ENCODE measurements at regions not wholly inside any gene's neighbourhood (a gene's known extent, or its start where the extent isn't known, plus 50 kb on each side); places are given as distances from the start of the nearest gene placed in this dataset.
"Not testable (repeated sequence)": the region's sequence is repeated elsewhere in the genome, so short reads cannot be mapped to it uniquely, and the experiment has no call there.

- DNase-seq (ENCODE audit: low read depth), result no peak
Measured at GRCh38 chr10:123221418-123221817, 67.2 kb downstream of the BUB3 start.

DNA sequence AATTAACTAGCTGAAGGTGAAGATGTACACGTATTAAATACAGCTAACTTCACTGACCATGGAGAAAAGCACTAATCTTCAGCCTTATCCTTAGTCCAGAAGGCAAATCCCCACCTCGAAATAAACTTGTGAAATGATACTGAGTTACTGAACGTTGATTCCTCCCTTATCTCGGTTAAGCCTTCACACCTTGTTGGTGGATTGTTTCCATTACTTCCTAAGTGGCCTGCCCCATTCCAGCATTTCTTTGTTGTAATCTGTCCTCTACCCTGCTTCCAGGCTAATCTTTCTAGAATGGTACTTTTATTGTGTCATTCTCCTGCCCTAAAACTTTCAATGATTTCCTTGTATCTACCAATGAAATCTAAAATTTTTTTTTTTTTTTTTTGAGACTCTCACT is 68.6 kb downstream of the BUB3 start:
- DNase-seq (ENCODE audit: low read depth), result no peak

DNA sequence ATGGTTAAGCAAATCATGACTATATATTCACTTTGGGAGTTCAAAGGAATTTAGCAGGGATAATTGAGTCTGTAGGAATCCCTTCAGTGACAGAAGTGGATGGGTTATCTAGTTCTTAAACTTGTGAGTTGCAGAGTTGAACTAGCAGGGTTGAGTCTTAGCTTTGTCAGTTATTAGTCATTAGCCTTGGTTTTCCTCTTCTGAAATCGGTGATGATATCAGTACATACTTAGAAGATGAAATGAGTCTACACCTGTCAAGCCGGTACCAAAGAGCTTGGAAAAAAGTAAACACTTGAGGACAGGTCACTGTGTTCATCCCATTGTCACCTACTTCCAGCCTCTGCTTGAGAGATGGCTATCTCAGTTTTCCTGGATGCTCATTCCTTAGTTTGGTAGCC is 73.5 kb downstream of the BUB3 start:
- DNase-seq (ENCODE audit: low read depth), result no peak

DNA sequence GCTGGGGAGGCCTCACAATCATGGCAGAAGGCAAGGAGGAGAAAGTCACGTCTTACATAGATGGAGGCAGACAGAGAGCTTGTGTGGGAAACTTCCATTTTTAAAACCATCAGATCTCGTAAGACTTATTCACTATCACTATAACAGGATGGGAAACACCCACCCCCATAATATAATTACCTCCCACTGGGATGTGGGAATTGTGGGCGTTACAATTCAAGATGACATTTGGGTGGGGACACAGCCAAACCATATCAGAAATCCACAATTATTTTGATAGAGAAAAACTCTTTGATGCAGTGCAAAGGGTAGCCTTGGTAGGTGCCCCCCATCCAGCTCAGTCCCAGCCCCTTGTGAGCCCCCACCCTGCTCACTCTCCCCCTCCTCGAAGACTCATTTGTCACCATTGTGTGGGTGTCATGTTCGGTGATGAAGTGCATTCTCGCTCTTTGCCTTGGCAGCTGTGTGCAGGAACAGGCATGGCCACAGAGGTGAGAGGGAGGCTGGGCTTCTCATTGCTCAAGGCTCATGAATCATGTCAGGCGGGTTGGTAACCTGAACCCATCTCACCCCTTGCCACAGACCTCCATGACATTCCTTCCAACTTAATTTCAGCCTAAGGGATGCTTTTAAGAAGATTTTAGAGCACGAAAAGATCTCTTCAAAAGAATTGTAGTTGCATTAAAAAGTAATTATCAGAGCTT is 75.9 kb downstream of the BUB3 start:
- DNase-seq (ENCODE audit: low read depth), result no peak

DNA sequence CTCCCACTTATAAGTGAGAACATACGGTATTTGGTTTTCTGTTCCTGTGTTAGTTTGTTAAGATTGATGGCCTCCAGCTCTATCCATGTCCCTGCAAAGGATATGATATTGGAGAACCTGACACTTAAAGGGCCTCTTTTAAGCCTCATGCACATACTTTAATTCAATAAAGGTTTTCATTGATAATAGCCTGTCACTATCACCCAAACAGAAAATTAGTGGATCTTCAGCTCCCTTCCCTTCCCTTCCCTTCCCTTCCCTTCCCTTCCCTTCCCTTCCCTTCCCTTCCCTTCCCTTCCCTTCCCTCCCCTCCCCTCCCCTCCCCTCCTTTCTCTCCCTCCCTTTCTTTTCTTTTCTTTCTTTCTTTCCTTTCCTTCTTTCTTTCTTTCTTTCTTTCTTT is 78.7 kb downstream of the BUB3 start:
- not testable (repeated sequence) for DNase-seq (ENCODE audit: low read depth)

DNA sequence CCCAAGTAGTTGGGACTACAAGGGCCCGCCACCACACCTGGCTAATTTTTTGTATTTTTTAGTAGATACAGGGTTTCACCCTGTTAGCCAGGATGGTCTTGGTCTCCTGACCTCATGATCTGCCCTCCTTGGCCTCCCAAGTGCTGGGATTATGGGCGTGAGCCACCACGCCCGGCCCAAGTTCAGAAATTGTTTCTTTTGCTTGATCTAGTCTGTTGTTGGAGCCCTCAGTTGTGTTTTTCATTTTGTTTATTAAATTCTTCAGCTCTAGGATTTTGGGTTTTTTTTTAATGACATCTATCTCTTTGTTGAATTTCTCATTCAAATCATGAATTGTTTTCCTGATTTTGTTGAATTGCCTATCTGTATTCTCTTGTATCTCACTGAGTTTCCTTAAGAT is 80.8 kb downstream of the BUB3 start:
- not testable (repeated sequence) for DNase-seq (ENCODE audit: low read depth)

DNA sequence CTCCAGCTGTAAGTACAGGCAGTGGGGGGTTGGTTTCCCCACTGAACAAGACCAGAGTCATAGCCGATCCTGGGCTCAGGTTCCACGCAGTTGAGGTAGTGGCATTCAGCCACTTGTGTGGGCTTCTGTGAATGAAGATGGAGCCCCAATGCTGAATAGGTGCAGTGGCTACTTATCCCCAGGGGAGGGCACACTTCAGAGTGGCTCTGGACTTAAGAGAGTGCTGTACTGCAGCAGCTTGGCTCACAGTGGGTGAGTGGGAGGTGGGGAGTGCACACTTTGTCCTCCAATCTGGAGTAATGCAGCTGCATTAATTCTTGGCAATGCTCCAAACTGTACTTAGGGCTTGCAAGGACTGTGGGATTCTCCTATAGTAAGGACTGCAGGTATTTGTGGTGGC is 81.9 kb downstream of the BUB3 start:
- no peak for DNase-seq (ENCODE audit: low read depth)

GRCh38 chr10:123240250-123240649 is 86.0 kb downstream of the BUB3 start:
- no peak for DNase-seq (ENCODE audit: low read depth)

DNA sequence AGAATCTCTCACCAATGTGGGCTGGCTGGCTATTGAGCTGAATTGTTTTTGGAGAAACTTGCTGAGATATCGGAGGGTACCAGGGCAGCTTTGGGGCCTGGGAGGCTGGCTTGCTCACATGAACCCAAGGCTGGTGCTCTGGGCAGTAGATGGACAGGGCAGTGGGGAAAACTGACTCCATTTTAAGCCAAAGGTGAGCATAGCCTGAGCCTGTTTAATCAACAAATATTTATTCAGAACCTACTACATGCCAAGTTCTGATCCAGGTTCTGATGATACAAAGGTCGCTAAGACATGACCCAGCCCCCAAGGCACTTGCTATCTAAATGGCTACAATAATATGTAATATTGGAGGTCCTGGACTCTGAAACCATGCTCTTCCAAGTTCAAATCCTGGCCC is 86.6 kb downstream of the BUB3 start:
- no peak for DNase-seq (ENCODE audit: low read depth)

GRCh38 chr10:123241391-123242141 is 87.4 kb downstream of the BUB3 start:
- DNase-seq (ENCODE audit: low read depth), result no peak

DNA sequence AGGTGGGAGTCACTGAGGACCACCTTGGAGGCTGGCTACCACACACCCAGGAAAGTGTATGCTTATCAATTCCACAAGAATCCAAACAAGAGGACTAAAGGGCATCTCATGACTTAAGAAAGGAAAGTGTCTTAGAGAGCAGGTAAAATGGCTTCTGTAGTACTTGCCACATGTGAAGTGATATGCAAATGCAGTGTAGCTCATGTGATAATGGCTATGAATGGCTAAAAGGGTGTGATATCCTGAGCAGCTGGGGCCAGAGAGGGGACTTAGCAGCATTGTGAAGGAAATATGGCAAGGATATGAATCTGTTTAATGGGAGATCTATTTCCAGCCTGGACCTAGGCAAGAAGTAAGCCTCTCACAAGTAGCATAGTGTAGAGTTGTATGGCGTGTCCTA is 90.5 kb downstream of the BUB3 start:
- no peak for DNase-seq (ENCODE audit: low read depth)

GRCh38 chr10:123245264-123245663 is 91.1 kb downstream of the BUB3 start:
- DNase-seq (ENCODE audit: low read depth), result no peak

- DNase-seq (ENCODE audit: low read depth), result no peak
Measured at GRCh38 chr10:123249894-123250293, 95.7 kb downstream of the BUB3 start.

- no peak for DNase-seq (ENCODE audit: low read depth)
Measured at GRCh38 chr10:123250640-123251039, 96.4 kb downstream of the BUB3 start.

- no peak for DNase-seq (ENCODE audit: low read depth)
Measured at GRCh38 chr10:123252779-123253178, 98.6 kb downstream of the BUB3 start.

DNA sequence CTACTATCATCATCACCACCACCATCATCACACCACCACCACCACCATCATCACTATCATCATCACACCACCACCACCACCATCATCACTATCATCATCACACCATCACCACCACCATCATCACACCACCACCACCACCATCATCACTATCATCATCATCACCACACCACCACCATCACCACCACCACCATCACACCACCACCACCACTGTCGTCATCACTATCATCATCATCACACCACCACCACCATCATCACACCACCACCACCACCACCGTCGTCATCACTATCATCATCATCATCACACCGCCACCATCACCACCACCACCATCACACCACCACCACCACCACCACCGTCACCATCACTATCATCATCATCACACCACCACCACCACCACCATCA is 100.1 kb downstream of the BUB3 start:
- not testable (repeated sequence) for DNase-seq (ENCODE audit: low read depth)

DNA sequence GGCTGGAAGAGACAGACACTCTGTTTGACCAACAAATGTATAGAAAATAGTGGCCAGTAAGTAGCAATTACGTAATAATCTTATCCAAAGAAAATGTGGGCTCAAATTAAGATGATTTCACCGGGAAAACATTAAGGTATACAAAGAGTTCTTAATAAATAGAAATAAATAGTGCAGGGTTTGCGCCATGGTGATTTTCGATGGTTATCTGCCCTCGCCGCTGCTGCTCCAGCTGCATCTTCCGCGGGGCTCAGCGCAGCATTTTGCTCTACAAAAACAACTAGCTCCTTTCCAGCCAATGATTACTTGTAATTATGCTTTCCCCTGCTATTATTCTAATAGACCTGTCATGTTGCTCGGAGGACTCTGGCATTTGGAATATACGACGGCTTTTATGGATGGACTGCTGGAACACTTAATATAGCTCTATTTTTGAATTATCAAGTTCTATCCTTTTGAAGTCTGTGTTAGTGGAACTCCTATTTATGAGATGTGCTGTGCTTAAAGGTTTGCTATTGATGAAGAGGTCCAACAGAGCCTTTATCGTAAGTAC is 103.8 kb downstream of the BUB3 start:
- DNase-seq (ENCODE audit: low read depth), result no peak

DNA sequence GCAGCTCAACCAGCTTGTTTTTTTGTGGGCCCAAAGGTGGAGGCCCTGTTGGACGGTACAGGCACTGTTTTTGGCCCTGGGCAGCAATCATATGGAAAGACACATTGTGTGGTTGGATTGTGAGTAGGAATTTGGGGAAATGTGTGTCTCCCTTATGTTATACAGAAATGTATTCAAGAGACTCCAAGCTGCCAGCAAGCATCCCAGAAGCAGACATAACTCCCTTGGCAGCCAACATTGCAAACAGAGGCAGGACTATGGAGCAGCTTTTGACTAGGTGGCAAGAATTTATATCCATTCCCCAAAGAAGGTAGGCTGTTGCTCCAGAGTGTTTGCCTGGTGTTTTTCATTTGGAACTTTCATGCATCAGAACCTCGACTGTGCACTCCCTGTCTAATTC is 104.9 kb downstream of the BUB3 start:
- DNase-seq (ENCODE audit: low read depth), result no peak

DNA sequence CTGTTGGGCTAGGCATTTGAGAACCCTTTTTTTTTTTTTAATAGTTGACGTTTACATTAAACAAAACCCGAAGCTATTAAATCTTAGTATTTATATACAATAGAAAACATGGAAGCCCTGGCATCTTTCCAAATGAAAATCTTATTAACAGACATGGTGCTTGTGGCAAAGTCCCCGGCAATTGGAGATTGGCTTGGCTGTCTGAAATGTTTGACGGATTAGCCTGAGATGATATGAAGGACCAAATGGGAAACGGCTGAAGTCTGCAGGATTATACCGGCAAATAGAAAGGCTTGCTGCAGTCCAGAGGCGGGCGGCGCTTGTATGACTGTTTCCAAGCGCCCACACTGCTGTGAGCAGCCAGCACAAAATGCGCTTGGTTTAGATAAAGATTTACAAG is 105.6 kb downstream of the BUB3 start:
- DNase-seq (ENCODE audit: low read depth), result no peak

- no peak for DNase-seq (ENCODE audit: low read depth)
Measured at GRCh38 chr10:123262456-123262855, 108.3 kb downstream of the BUB3 start.

DNA sequence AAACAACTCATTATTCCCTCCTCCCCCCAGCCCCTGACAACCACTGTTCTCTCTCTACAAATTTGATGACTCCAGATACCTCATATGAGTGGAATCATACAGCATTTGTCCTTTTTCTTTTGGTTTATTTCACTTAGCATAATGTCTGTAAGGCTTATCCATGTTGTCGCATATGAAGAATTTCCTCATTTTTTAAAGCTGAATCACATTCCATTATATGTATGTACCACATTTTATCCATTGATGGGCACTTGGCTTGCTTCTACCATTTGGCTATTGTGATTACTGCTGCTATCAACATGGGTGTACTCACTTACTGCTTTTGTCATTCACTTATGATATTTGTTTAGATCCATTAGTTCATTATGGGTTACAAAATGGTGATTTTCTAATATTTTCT is 112.8 kb downstream of the BUB3 start:
- DNase-seq (ENCODE audit: low read depth), result no peak

DNA sequence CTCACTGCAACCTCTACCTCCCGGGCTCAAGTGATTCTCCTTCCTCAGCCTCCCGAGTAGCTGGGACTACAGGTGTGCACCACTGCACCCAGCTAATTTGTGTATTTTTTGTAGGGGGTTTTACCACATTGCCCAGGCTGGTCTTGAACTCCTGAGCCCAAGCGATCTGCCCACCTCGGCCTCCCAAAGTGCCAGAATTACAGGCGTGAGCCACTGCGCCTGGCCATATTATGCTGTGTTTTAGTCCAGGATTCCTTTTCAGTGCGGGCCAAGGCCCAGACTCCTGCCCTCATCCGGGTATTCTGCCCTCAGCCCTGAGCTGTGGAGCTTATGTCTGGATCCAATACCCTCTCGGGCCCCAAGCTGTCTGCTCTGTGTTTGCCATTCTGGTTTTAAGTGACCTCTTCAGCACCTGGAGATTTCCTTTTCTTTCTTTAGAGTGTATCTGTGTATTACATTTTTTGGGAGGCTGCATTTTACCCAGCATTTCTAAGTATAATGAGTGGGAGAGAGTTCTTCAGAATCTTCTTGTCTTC is 114.9 kb downstream of the BUB3 start:
- DNase-seq (ENCODE audit: low read depth), result no peak

DNA sequence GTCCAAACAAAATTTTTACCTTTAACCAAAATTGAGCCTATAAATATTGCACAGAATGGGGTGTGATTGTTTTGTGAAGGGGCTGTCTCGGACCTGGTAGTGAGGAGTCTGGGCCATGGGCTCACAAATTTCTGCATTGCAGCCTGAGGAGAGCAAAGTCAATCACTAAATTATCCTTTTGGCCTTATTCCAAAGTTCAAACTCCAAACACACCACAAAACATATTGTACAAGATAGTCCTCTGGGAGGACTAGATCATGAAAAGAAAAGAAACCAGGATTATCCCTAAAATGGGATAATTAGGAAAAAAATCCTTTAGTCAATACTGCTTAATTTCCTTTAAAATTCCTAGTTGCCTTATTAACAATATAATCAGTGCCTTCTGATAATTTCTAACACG is 115.5 kb downstream of the BUB3 start:
- no peak for DNase-seq (ENCODE audit: low read depth)

All from amniotic epithelial cell (primary cell).